ENCODE measurements at regions not wholly inside any gene's neighbourhood (a gene's known extent, or its start where the extent isn't known, plus 50 kb on each side); places are given as distances from the start of the nearest gene placed in this dataset.

DNA sequence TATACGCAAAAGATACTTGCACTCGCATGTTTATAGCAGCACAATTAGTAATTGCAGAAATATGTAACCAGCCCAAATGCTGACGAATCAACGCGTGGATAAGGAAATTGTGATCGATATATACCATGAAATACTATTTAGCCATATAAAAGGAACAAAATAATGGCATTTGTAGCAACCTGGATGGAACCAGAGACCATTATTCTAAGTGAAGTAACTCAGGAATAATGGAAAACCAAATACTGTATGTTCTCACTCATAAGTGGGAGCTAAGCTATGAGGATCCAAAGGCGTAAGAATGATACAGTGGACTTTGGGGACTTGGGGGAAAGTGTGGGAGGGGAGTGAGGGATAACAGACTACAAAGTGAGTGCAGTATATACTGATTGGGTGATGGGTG is 1008.0 kb upstream of the CRIM1 start:
- no peaks in the 10 kb centered on the region for H3K36me3 ChIP-seq (ENCODE audit: control insufficient read depth in 2 of 2, insufficient read depth in 1 of 2, low read length in 2 of 2)
- H3K9me3 ChIP-seq (ENCODE audit: control insufficient read depth, insufficient read depth, low read depth, low read length), result no peaks in the 10 kb centered on the region
- no peak overlapping the region for H3K4me3 ChIP-seq (ENCODE audit: low read depth, low read length)
- CTCF ChIA-PET, result no interaction called here
- TF ChIP-seq ZNF501 (tag by site-specific recombination; IDR thresholded peaks at IDR 0.05) (no peak), ZNF133 (tag by site-specific recombination; IDR thresholded peaks at IDR 0.05) (no peak), IKZF3 (tag by site-specific recombination; IDR thresholded peaks at IDR 0.05) (no peak), ZNF391 (tag by site-specific recombination; IDR thresholded peaks at IDR 0.05; ENCODE audit: borderline replicate concordance, low read depth) (no peak), KLF10 (tag by site-specific recombination; IDR thresholded peaks at IDR 0.05) (no peak), ZNF560 (tag by site-specific recombination; IDR thresholded peaks at IDR 0.05; ENCODE audit: borderline replicate concordance) (no peak), ZNF132 (tag by site-specific recombination; IDR thresholded peaks at IDR 0.05; ENCODE audit: borderline replicate concordance) (no peak), TRIM28 (IDR thresholded peaks at IDR 0.05; ENCODE audit: borderline replicate concordance, low read length) (no peak), ZNF223 (tag by site-specific recombination; IDR thresholded peaks at IDR 0.05) (no peak), ZBTB7A (tag by site-specific recombination; IDR thresholded peaks at IDR 0.05; ENCODE audit: low read depth) (no peak), OVOL3 (tag by site-specific recombination; IDR thresholded peaks at IDR 0.05) (no peak), ZNF514 (tag by site-specific recombination; IDR thresholded peaks at IDR 0.05) (no peak)
- TF ChIP-seq, protein P1, sequence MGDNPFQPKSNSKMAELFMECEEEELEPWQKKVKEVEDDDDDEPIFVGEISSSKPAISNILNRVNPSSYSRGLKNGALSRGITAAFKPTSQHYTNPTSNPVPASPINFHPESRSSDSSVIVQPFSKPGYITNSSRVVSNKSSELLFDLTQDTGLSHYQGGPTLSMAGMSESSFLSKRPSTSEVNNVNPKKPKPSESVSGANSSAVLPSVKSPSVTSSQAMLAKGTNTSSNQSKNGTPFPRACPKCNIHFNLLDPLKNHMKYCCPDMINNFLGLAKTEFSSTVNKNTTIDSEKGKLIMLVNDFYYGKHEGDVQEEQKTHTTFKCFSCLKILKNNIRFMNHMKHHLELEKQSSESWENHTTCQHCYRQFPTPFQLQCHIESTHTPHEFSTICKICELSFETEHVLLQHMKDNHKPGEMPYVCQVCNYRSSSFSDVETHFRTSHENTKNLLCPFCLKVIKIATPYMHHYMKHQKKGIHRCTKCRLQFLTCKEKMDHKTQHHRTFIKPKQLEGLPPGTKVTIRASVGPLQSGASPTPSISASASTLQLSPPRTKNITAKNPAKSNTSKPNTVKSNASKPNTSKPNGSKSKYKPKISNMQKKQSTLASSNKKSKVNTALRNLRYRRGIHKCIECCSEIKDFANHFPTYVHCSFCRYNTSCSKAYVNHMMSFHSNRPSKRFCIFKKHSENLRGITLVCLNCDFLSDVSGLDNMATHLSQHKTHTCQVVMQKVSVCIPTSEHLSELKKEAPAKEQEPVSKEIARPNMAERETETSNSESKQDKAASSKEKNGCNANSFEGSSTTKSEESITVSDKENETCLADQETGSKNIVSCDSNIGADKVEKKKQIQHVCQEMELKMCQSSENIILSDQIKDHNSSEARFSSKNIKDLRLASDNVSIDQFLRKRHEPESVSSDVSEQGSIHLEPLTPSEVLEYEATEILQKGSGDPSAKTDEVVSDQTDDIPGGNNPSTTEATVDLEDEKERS (tag by site-specific recombination; IDR thresholded peaks at IDR 0.05), result no peak
- TF ChIP-seq, protein P2, sequence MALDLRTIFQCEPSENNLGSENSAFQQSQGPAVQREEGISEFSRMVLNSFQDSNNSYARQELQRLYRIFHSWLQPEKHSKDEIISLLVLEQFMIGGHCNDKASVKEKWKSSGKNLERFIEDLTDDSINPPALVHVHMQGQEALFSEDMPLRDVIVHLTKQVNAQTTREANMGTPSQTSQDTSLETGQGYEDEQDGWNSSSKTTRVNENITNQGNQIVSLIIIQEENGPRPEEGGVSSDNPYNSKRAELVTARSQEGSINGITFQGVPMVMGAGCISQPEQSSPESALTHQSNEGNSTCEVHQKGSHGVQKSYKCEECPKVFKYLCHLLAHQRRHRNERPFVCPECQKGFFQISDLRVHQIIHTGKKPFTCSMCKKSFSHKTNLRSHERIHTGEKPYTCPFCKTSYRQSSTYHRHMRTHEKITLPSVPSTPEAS (tag by site-specific recombination; IDR thresholded peaks at IDR 0.05), result no peak
- POLR2A ChIA-PET, result no interaction called here
- H3K27ac ChIP-seq (ENCODE audit: extremely low read depth, low read depth, low read length), result no peak overlapping the region
- H3K4me1 ChIP-seq (ENCODE audit: control insufficient read depth, insufficient read depth, low read length), result no peaks in the 10 kb centered on the region

- CTCF ChIA-PET, result no interaction called here
- H3K9me3 ChIP-seq (ENCODE audit: control insufficient read depth, insufficient read depth, low read depth, low read length), result no peaks in the 10 kb centered on the region
- H3K4me1 ChIP-seq (ENCODE audit: control insufficient read depth, insufficient read depth, low read length), result no peaks in the 10 kb centered on the region
- H3K27ac ChIP-seq (ENCODE audit: extremely low read depth, low read depth, low read length), result no peak overlapping the region
- H3K36me3 ChIP-seq (ENCODE audit: control insufficient read depth in 2 of 2, insufficient read depth in 1 of 2, low read length in 2 of 2), result no peaks in the 10 kb centered on the region
- no peak overlapping the region for H3K4me3 ChIP-seq (ENCODE audit: low read depth, low read length)
- POLR2A ChIA-PET, result no interaction called here
- TF ChIP-seq ZNF140 (tag by site-specific recombination; IDR thresholded peaks at IDR 0.05) (no peak), KLF7 (tag by site-specific recombination; IDR thresholded peaks at IDR 0.05; ENCODE audit: borderline replicate concordance) (no peak), ZFHX2 (tag by site-specific recombination; conservative IDR thresholded peaks at IDR 0.05) (no peak), ATF2 (tag by site-specific recombination; IDR thresholded peaks at IDR 0.05; ENCODE audit: low read depth) (no peak), GLIS1 (tag by site-specific recombination; IDR thresholded peaks at IDR 0.05) (no peak), ZNF596 (tag by site-specific recombination; IDR thresholded peaks at IDR 0.05) (no peak), SP2 (tag by site-specific recombination; IDR thresholded peaks at IDR 0.05) (no peak), KLF8 (tag by site-specific recombination; IDR thresholded peaks at IDR 0.05) (no peak), ZNF19 (tag by site-specific recombination; IDR thresholded peaks at IDR 0.05; ENCODE audit: low read depth) (no peak), ZNF423 (tag by site-specific recombination; IDR thresholded peaks at IDR 0.05) (no peak), ZNF501 (tag by site-specific recombination; IDR thresholded peaks at IDR 0.05) (no peak)
- TF ChIP-seq, protein P3, sequence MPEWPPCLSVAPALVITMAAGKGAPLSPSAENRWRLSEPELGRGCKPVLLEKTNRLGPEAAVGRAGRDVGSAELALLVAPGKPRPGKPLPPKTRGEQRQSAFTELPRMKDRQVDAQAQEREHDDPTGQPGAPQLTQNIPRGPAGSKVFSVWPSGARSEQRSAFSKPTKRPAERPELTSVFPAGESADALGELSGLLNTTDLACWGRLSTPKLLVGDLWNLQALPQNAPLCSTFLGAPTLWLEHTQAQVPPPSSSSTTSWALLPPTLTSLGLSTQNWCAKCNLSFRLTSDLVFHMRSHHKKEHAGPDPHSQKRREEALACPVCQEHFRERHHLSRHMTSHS (tag by site-specific recombination; IDR thresholded peaks at IDR 0.05), result no peak
- TF ChIP-seq, protein P4, sequence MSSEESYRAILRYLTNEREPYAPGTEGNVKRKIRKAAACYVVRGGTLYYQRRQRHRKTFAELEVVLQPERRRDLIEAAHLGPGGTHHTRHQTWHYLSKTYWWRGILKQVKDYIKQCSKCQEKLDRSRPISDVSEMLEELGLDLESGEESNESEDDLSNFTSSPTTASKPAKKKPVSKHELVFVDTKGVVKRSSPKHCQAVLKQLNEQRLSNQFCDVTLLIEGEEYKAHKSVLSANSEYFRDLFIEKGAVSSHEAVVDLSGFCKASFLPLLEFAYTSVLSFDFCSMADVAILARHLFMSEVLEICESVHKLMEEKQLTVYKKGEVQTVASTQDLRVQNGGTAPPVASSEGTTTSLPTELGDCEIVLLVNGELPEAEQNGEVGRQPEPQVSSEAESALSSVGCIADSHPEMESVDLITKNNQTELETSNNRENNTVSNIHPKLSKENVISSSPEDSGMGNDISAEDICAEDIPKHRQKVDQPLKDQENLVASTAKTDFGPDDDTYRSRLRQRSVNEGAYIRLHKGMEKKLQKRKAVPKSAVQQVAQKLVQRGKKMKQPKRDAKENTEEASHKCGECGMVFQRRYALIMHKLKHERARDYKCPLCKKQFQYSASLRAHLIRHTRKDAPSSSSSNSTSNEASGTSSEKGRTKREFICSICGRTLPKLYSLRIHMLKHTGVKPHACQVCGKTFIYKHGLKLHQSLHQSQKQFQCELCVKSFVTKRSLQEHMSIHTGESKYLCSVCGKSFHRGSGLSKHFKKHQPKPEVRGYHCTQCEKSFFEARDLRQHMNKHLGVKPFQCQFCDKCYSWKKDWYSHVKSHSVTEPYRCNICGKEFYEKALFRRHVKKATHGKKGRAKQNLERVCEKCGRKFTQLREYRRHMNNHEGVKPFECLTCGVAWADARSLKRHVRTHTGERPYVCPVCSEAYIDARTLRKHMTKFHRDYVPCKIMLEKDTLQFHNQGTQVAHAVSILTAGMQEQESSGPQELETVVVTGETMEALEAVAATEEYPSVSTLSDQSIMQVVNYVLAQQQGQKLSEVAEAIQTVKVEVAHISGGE (tag by site-specific recombination; conservative IDR thresholded peaks at IDR 0.05; ENCODE audit: low read depth), result no peak
Measured at GRCh38 chr2:35343135-35343534, 1012.4 kb upstream of the CRIM1 start.

Measured in HEK293 (cell line).